ENCODE measurements at regions not wholly inside any gene's neighbourhood (a gene's known extent, or its start where the extent isn't known, plus 50 kb on each side); places are given as distances from the start of the nearest gene placed in this dataset.

DNA sequence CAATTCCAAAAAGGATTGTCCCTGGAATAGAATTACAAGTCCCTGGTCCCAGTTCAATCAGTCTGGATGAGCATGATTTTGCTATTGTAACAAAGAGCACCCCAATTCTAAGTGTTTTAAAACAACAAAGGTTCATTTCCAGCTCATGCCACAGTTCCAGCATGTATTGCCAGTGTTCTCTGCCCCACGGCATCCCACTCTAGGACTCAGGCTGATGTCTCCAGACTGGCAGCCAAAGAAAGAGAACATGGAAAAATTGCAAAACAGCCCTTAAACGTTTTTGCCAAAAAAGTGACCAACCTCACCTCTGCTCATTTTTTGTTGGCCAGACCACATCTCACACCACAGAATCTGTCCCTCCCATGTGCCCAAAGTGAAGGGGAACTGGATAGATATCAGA, 116.0 kb upstream of the PLXNC1 start:
- no peak for DNase-seq

DNA sequence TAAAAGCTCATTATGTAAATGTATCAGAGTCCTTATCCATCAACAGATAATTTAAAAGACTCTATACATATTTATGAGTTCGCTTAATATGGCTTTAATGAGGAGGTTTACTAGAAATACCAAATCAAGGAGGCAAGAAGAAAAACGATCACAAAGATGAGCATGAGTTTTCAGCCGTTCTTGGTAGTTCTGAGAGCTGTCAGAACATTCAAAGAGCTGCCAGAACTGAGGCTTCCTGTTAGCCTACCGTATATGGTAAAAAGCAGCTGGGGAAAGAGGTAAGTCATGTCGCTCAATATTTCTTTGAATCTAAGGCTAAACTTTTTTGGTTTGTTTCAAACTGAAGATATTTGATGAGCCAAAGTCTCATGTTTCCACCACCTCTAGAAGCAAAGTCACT, 115.3 kb upstream of the PLXNC1 start:
- DNase-seq = peak; percentile 19

DNA sequence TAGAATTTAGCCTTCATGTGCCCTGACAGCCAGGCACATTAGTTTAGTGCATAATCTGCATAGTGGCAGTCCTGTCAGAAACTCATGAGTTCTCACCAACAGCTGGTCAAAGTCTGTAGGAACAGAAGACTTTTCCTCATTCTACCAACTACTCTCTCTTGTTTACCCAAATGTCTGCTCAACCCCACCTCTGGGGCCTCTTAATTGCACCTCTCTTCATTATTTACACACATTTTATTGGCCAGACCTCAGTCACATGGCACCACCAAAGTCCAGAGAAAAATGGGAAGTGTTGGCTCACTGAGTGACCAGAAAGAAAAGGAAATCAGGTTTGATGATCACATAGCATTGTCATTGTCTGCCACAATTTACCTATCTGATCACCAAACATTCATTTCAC, 114.6 kb upstream of the PLXNC1 start:
- DNase-seq = no peak

GRCh38 chr12:94037444-94037843, 110.9 kb upstream of the PLXNC1 start:
- no peak for DNase-seq

DNA sequence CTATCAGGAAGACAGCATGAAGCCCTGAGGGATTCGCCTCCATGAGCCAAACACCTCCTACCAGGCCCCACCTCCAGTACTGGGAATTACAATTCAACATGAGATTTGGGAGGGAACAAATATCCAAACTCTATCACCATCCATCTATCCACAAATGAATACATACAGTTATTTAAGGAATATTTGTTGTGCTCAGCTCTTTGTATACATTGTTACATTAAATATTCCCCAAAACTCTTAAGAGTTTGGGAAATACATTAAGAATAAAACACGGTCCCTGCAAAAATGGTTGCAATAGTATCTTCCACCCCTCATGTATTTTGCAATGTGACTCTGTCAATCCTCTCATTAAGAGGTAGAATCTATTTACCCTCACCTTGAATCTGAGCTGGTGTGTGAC, 109.8 kb upstream of the PLXNC1 start:
- no peak for DNase-seq

- no peak for DNase-seq
Measured at GRCh38 chr12:94039199-94039840, 109.1 kb upstream of the PLXNC1 start.

- DNase-seq = no peak
Measured at GRCh38 chr12:94039914-94040313, 108.5 kb upstream of the PLXNC1 start.

GRCh38 chr12:94041850-94042249, 106.5 kb upstream of the PLXNC1 start:
- no peak for DNase-seq

DNA sequence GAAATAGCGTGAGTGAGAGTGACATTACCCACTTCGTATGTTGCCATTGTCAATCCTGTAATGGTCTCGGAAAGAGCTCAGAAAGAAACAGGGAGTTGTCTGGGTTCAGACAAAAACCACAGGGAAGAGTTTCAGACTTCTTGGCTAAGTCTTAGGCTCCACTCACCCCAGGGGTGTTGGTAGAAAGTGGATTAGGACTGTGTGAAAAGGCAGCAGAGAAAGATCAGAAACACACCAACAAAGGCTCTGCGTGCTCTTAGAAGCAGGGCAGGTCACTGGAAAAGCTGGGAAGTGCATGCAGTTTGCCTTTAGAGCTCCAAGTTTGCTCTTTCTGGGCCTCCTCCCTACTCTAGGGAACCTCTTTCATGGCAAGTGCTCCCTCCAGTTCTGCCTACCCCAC, 106.1 kb upstream of the PLXNC1 start:
- DNase-seq = no peak

DNA sequence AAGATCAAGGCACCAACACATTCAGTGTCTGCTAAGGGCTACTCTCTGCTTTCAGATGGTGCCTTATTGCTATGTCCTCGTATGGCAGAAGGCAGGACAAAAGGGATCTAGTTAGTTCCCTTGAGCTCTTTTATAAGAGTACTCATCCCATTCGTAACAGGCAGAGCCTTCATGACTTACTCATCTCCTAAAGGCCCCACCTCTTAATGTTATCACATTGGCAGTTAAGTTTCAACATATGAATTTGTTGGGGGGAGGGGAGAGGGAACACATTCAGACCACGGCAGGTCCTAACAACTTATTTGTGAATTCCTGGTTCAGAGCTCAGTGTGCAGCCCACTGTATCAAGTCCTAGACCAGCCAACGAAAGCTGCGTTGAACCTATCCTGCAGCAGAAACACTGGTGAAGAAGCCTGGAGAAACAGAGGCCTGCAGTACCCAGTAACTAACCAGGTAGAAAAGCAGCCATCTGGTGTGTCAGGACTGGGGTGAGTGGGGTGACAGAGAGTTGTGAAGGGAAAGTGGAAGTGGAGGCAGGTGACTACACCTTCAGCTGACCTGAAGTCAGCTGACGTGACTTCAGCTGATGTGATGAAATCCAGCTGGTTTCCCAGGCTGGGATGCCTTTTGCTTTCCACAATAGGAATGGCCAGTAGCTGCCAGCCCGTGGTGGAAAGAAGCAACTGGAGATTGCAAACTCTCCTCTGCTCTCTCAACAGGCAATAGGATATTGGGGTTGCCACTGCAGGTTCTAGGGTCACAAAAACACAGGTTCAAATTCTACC, 101.6 kb upstream of the PLXNC1 start:
- no peak for DNase-seq

DNA sequence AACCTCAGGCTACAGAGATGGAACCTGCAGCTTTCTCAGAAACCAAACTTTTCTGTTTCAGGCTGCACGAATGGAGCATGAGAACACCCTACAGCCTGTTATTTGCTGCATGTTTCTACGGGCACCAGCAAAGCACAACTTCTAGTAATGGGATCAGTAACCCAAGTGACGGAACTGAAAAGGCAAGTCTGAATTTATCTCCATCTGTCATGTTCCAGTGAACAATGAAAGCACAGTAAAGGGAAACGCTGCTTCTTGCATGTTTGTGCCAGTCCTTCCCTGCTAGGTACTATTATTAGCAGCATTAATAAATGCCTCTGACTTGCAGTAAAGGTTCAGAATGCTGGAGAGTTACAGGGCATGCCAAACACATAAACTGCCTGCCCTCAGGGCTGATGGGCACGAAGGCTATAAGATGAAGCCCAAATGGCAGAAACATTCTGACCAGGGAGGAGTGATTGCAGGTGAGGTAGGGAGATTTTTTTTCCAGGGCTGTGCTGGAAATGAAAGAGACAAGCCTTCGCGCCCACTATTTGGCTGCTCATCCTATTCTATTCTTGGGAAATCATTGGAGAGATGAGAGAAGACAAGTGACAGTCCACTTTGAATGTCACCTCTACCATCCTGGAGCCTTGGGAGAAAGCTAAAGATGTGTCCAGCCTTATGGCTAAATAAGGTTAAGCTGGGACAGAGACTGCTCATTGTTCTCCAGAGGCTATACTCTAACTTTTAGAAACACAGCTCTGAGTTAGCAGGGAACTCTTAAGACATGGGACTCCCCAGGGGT, 100.4 kb upstream of the PLXNC1 start:
- no peak for DNase-seq

DNA sequence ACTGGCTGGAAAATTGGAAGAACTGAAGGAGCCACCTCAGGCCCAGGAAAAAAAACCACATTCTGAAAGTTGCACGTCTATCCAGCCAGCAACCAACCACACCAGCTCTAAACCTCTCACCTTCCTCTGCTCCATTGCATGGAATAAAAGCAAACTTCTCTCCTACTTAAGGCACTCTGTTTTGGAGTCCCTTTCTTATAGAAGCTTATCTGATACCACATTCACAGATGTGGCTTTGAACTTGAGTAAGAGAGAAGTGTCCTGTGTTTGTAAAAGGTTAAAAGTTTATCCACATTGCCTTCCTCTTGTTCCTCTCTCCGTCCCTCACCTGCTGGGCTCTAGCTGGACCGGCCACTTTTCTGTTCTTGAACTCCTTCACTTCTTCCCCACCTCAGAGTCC, 99.6 kb upstream of the PLXNC1 start:
- DNase-seq = no peak

GRCh38 chr12:94049718-94050117, 98.7 kb upstream of the PLXNC1 start:
- DNase-seq = no peak

GRCh38 chr12:94053676-94054075, 94.7 kb upstream of the PLXNC1 start:
- no peak for DNase-seq

DNA sequence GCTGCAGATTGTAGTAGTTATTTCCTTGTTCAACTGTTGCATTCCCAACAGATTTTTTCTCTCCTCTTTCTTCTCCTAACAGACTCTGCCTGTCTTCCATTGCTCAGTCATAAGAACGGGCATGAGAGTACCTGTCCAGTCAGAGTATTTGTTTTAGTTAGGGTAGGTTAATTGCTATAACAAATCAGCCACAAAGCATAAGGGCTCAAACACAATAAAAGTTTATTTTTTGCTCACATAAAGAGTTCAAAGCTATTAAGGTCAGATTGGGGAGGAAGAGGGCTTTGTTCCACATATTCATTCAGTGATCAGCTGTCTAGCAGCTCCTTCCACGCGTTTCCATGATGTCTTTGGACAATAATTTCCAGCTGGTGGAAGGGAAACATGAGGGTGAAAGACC, 92.8 kb upstream of the PLXNC1 start:
- no peak for DNase-seq

GRCh38 chr12:94056419-94057158, 91.8 kb upstream of the PLXNC1 start:
- DNase-seq = no peak

GRCh38 chr12:94057262-94058151, 90.9 kb upstream of the PLXNC1 start:
- DNase-seq = no peak

- no peak for DNase-seq
Measured at GRCh38 chr12:94059394-94060368, 88.7 kb upstream of the PLXNC1 start.

DNA sequence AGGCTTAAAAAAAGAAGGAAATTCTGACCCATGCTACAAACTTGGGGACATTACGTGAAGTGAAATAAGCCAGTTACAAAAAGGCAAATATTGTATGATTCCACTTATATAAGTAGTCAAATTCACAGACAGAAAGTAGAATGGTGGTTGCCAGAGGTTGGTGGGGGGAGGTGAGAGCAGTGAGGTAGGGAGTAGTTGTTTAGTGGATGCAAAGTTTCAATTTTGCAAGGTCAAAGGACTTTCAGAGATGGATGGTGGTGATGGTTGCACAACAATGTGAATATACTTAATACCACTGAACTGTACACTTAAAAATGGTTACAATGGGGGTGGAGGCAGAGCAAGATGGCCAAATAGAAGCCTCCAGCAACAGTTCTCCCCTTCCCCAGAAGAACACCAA, 86.2 kb upstream of the PLXNC1 start:
- no peak for DNase-seq

DNA sequence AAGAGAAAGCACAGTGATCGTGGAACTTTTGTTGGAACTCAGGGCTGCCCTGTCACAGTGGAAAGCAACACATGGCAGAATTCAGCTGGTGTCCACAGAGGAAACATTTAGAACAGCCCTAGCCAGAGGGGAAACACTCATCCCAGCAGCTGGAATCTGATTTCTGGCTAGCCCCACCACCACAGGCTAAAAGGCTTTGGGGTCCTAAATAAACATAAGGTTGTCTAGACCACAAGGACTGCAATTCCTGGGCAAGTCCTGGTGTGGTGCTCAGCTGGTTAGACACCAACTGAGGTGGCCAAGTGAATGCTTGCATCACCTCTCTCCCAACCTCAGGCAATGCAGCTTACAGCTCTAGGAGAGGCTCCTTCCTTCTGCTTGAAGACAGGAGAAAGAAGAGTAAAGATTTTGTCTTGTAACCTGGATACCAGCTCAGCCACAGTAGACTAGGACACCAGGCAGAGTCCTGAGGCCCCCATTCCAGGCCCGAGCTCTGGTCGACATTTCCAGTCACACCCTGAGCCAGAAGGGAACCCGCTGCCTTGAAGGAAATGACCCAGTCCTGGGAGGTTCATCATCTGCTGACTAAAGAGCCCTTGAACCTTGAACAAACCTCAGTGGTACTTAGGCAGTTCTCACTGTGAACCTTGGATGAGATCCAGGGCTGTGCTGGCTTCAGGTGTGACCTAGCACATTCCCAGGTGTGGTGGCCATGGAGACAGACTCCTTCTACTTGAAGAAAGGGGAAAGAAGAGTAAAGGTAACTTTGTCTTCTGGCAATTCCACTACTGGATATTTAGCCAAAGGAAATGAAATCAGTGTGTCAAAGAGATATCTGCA, 85.4 kb upstream of the PLXNC1 start:
- DNase-seq = no peak
